Chondrocyte (in vitro differentiated cells): ENCODE measurements at regions not wholly inside any gene's neighbourhood (a gene's known extent, or its start where the extent isn't known, plus 50 kb on each side); places are given as distances from the start of the nearest gene placed in this dataset.

ENCODE experiments used
- DNase-seq: peaks from one replicate; pipeline ENCODE4 v3.0.0; 2021; ENCODE audit warnings: mixed read lengths, low spot score
- H3K27ac Mint-ChIP-seq: one replicate; pipeline ENCODE4 v1.8.0; 2021; ENCODE audit warnings: mild to moderate bottlenecking, moderate library complexity, mixed read lengths; ENCODE audit not compliant: unreplicated experiment
- H3K27me3 Mint-ChIP-seq: 2 replicates; pipeline ENCODE4 v1.8.0; 2021; ENCODE audit warnings: low read depth, mixed read lengths
- H3K36me3 Mint-ChIP-seq: 2 replicates; pipeline ENCODE4 v1.8.0; 2021; ENCODE audit warnings: low read depth, mixed read lengths
- H3K4me1 Mint-ChIP-seq: 2 replicates; pipeline ENCODE4 v1.8.0; 2021; ENCODE audit warnings: low read depth, mild to moderate bottlenecking, mixed read lengths
- H3K4me3 Mint-ChIP-seq: one replicate; pipeline ENCODE4 v1.8.0; 2021; ENCODE audit warnings: mild to moderate bottlenecking, moderate library complexity, mixed read lengths; ENCODE audit not compliant: unreplicated experiment
- H3K9me3 Mint-ChIP-seq: 2 replicates; pipeline ENCODE4 v1.8.0; 2021; ENCODE audit warnings: low read depth, mixed read lengths
- TF ChIP-seq, protein P1 (sequence below): fragments of 200-600 bp; sonication (generic); IDR thresholded peaks from 2 replicates; pipeline ENCODE4 v1.5.0; 2021; ENCODE audit warnings: antibody characterized with exemption, mild to moderate bottlenecking, moderate library complexity

- no peak overlapping the region for H3K4me3 Mint-ChIP-seq
- peaks cover 2% of the 10 kb centered on the region for H3K36me3 Mint-ChIP-seq
- no peaks in the 10 kb centered on the region for H3K27me3 Mint-ChIP-seq
- H3K4me1 Mint-ChIP-seq, result no peaks in the 10 kb centered on the region
- no peak for DNase-seq
- peaks cover 36% of the 10 kb centered on the region for H3K9me3 Mint-ChIP-seq
- TF ChIP-seq, protein P1, sequence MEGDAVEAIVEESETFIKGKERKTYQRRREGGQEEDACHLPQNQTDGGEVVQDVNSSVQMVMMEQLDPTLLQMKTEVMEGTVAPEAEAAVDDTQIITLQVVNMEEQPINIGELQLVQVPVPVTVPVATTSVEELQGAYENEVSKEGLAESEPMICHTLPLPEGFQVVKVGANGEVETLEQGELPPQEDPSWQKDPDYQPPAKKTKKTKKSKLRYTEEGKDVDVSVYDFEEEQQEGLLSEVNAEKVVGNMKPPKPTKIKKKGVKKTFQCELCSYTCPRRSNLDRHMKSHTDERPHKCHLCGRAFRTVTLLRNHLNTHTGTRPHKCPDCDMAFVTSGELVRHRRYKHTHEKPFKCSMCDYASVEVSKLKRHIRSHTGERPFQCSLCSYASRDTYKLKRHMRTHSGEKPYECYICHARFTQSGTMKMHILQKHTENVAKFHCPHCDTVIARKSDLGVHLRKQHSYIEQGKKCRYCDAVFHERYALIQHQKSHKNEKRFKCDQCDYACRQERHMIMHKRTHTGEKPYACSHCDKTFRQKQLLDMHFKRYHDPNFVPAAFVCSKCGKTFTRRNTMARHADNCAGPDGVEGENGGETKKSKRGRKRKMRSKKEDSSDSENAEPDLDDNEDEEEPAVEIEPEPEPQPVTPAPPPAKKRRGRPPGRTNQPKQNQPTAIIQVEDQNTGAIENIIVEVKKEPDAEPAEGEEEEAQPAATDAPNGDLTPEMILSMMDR, result no peak
- H3K27ac Mint-ChIP-seq, result no peak overlapping the region
These were observed 976.7 kb downstream of the MCTP2 start for GRCh38 chr15:95208071-95208470.

- peaks cover 33% of the 10 kb centered on the region for H3K9me3 Mint-ChIP-seq
- no peak overlapping the region for H3K27ac Mint-ChIP-seq
- no peaks in the 10 kb centered on the region for H3K36me3 Mint-ChIP-seq
- DNase-seq, result no peak
- no peaks in the 10 kb centered on the region for H3K4me1 Mint-ChIP-seq
- TF ChIP-seq, protein P1, result no peak
- no peak overlapping the region for H3K4me3 Mint-ChIP-seq
- no peaks in the 10 kb centered on the region for H3K27me3 Mint-ChIP-seq
These were observed 977.6 kb downstream of the MCTP2 start for GRCh38 chr15:95208988-95209387.

- H3K4me1 Mint-ChIP-seq, result no peaks in the 10 kb centered on the region
- TF ChIP-seq, protein P1, result no peak
- DNase-seq, result no peak
- no peaks in the 10 kb centered on the region for H3K36me3 Mint-ChIP-seq
- H3K4me3 Mint-ChIP-seq, result no peak overlapping the region
- no peak overlapping the region for H3K27ac Mint-ChIP-seq
- H3K9me3 Mint-ChIP-seq, result peaks cover 29% of the 10 kb centered on the region
- no peaks in the 10 kb centered on the region for H3K27me3 Mint-ChIP-seq
These were observed 979.1 kb downstream of the MCTP2 start for GRCh38 chr15:95210436-95210981.

DNA sequence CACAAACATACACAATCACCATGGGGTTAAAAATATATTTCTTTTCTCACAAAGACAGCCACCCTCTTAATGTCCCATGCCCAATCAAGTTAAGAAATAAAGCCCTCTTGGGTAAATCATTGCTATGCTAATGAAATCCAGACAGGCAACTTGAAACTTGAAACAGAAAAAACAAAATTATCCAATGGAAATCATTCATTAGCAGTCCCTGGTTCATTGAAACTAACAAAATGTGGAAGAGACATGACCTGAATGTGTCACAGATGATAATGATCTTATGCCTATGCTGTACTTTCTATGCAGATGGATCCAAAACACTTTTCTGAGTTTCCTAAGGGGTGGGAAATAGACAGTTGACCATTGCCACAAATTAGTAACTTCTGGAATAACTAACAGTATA, 983.7 kb downstream of the MCTP2 start:
- DNase-seq, result no peak
- TF ChIP-seq, protein P1, result no peak
- Mint-ChIP-seq H3K4me3 (no peak overlapping the region), H3K9me3 (peaks cover 23% of the 10 kb centered on the region), H3K27me3 (no peaks in the 10 kb centered on the region), H3K4me1 (no peaks in the 10 kb centered on the region), H3K27ac (no peak overlapping the region), H3K36me3 (peaks cover 2% of the 10 kb centered on the region)

- Mint-ChIP-seq H3K27ac (no peak overlapping the region), H3K9me3 (peaks cover 24% of the 10 kb centered on the region), H3K4me3 (no peak overlapping the region), H3K4me1 (no peaks in the 10 kb centered on the region), H3K27me3 (no peaks in the 10 kb centered on the region), H3K36me3 (peaks cover 5% of the 10 kb centered on the region)
- DNase-seq, result no peak
- TF ChIP-seq, protein P1, result no peak
These were observed 995.5 kb downstream of the MCTP2 start for GRCh38 chr15:95226835-95227234.
